Hepatic stellate cell (primary cell): ENCODE measurements at regions not wholly inside any gene's neighbourhood (a gene's known extent, or its start where the extent isn't known, plus 50 kb on each side); places are given as distances from the start of the nearest gene placed in this dataset.
A peak's percentile ranks its signal among the peaks of the same experiment; 100 is the strongest.

Experiments used
- DNase-seq: peaks from one replicate; pipeline ENCODE4 v3.0.0; 2011; ENCODE audit warnings: low spot score

- no peak for DNase-seq
Observed at GRCh38 chr10:110375121-110375520, 70.4 kb upstream of the SMNDC1 start.

GRCh38 chr10:110376021-110376766 lies 71.5 kb upstream of the SMNDC1 start:
- peak; percentile 42 for DNase-seq

GRCh38 chr10:110376767-110377160 lies 72.0 kb upstream of the SMNDC1 start:
- no peak for DNase-seq

GRCh38 chr10:110378006-110378405 lies 73.3 kb upstream of the SMNDC1 start:
- DNase-seq, result no peak

GRCh38 chr10:110378533-110379108 lies 73.9 kb upstream of the SMNDC1 start:
- DNase-seq, result no peak

DNA sequence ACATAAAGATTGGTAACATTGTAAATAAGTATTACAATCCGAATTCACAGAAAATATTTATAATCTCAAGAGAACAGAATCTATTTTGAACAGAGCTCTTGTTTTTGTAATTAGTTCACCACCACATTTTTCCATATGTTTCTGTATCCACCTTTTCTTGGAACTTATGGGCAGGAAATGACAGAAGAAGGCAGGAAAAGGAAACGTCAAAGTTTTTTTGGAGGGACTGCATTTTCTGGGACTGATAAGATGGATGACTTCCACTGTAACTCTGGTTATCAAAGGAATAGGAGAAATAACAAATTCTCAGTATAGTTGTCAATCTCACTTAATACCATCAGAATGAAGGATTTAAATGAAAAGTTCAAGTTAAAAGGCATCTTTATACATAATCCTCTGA lies 75.1 kb upstream of the SMNDC1 start:
- DNase-seq, result no peak

- DNase-seq, result no peak
Observed at GRCh38 chr10:110380293-110380692, 75.6 kb upstream of the SMNDC1 start.

DNA sequence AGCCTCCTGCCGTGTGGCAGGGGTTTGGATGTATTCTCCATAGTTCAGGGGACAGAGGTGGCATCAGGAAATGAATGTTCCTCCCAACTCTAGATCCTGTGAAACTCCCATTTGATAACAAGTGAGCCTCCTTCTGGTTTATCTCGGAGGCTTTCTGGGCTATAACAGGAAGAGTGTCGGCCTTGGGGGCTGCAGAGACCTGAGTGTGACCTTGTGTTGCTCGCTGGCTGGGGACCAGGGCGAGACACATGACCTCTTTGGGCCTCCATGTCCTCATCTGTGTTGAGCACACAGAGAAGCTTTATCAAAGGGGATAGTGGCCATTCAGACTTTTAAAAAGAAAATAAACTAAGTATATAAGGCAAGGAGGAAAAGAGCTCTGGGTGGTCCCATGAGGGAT lies 78.0 kb upstream of the SMNDC1 start:
- no peak for DNase-seq

GRCh38 chr10:110387617-110387982 lies 82.9 kb upstream of the SMNDC1 start:
- no peak for DNase-seq

DNA sequence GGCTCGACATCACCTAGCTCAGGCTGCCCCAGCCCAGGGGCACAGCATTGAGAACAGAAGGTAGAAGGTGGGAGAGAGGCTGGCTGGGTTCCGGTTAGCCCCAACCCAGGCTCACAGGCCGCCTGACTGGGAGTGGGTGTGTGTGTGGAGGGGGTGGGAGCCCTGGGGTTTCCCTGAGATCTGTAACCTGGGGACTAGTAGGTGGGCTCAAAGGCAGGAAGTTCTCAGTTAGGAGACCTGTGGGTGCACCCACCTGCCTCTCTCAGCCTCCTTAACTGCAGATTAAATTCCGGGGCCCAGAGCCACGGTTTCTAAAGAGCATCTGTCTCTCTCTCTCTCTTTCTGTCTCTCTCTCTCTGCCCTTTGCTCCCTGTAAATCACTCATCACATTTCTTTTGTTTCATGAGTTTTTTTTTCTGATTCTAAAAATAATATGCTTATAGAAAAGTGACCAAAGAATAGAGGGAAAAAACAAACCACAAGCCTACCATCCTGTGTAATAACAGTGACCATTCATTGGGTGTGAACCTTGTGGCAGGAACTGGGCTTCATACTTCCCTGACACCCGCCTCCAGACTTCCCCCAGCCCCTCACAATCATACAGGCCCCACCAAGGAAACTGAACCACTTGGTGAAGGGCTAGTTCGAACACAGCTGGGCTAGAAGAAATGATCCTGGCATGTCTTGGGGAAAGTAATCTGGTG lies 83.4 kb upstream of the SMNDC1 start:
- no peak for DNase-seq

- no peak for DNase-seq
Observed at GRCh38 chr10:110388687-110389052, 84.0 kb upstream of the SMNDC1 start.

- no peak for DNase-seq
Observed at GRCh38 chr10:110389255-110389654, 84.5 kb upstream of the SMNDC1 start.

GRCh38 chr10:110391541-110391940 lies 86.8 kb upstream of the SMNDC1 start:
- DNase-seq, result no peak

DNA sequence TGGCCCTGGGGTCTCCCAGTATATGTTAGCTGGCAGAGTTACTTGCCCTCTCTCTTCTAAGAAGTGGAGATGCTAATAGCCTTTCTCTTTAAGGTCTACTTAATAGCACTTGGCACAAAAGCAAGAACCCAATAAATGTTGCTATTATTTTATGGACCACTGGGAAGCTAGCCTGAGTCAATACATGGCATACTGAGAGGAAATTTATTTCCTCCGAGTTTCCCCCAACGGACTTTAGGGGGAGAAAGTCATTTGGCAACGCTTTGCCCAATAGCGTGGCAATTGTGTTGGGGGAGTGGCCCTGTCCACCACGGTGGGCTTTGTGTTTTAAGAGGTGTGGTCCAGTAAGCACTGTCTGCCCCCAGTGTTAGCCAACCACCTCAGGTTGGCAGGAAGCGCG lies 87.4 kb upstream of the SMNDC1 start:
- no peak for DNase-seq

- no peak for DNase-seq
Observed at GRCh38 chr10:110392868-110393740, 88.4 kb upstream of the SMNDC1 start.

GRCh38 chr10:110393866-110394265 lies 89.1 kb upstream of the SMNDC1 start:
- no peak for DNase-seq

- DNase-seq, result no peak
Observed at GRCh38 chr10:110394296-110394695, 89.6 kb upstream of the SMNDC1 start.

DNA sequence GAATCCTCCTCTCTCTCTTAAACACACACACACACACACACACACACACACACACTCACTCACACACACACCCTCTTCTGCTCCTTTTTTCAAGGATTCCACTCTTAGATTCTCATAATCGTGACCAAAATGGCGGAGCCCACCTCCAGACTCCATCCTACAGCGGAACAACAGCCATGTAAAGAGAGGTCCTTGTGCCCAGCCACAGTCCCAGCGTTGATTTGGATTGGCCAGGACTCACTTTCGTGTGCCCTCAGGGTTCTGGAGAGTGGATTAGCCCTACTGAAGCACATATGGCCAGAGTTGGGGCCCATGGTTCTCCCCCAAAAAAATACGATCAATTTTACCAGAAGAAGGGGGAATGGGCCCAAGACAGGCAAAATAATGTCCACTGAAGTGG lies 90.2 kb upstream of the SMNDC1 start:
- no peak for DNase-seq

GRCh38 chr10:110395350-110396283 lies 90.9 kb upstream of the SMNDC1 start:
- DNase-seq, result peak; percentile 76

DNA sequence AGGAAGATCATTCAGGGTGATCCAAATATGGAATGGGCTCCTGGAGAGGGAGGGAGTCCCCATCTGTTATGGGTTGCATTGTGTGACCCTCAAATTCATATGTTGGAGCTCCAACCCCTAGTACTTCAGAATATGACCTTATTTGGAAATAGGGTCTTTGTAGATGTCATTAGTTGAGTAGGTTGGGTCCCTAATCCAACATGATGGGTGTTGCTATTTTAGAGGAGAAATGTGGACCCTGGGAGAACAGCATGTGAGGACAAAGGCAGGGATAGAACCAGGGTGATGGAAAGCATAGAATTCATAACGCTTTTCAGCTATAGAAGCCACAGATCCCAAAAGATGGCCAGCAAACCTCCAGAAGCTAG lies 91.5 kb upstream of the SMNDC1 start:
- no peak for DNase-seq

DNA sequence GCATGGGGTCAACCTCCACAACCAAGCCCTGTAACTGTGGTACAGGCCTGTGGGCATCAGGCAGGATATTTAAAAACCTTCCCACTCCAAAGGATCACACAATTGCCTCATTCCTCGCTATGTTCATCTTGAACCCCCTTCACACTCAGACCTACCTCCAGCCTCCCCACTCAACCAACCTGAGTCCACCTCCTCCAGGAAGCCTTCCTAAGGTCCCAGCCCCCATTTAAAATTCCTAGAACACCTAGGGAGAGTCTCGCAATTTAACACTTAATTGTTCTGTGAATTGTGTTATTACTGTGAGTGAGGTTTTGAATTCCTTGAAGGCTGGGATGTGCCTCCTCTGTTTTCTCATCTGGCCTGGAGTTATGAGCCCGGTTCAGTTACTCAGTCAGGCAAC lies 93.1 kb upstream of the SMNDC1 start:
- no peak for DNase-seq
